OCI-LY1 (cell line): ENCODE measurements at regions not wholly inside any gene's neighbourhood (a gene's known extent, or its start where the extent isn't known, plus 50 kb on each side); places are given as distances from the start of the nearest gene placed in this dataset.

Source experiments
- EZH2 ChIP-seq: fragments of 200-600 bp; sonication (generic), shearing (Covaris generic); IDR thresholded peaks from 2 replicates; pipeline ENCODE4 v1.8.0; 2017; ENCODE audit warnings: borderline replicate concordance, mixed run types, mild to moderate bottlenecking, antibody characterized with exemption, low read length, moderate library complexity, mixed read lengths
- TF ChIP-seq, protein P1 (sequence below): fragments of 200-600 bp; sonication (generic), shearing (Covaris generic); IDR thresholded peaks from 2 replicates; pipeline ENCODE4 v1.5.1; 2017; ENCODE audit warnings: mild to moderate bottlenecking, antibody characterized with exemption, low read length, moderate library complexity, mixed read lengths

DNA sequence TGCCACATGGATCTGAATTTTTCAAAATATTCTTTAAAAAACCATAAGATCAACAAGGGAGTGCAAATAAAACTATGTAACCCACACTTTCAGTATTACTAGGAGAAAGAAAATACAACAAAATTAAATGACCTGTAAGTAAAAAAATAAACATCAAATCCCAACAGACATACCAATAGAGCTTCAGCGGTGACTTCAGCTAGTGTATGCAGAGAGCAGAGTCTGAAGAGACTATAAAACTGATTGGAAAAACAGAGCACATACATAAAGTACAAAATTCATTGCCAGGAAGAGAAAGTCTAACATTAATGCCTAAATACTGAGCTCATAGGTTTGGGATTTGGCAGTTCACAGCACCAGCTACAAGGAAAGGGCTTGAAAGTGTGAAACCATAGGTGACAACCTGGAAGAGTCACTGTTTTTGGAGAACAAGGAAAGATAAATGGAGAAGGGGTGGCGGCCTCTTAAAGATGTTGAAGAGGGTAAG is 291.1 kb downstream of the LMO7 start:
- TF ChIP-seq, protein P1, sequence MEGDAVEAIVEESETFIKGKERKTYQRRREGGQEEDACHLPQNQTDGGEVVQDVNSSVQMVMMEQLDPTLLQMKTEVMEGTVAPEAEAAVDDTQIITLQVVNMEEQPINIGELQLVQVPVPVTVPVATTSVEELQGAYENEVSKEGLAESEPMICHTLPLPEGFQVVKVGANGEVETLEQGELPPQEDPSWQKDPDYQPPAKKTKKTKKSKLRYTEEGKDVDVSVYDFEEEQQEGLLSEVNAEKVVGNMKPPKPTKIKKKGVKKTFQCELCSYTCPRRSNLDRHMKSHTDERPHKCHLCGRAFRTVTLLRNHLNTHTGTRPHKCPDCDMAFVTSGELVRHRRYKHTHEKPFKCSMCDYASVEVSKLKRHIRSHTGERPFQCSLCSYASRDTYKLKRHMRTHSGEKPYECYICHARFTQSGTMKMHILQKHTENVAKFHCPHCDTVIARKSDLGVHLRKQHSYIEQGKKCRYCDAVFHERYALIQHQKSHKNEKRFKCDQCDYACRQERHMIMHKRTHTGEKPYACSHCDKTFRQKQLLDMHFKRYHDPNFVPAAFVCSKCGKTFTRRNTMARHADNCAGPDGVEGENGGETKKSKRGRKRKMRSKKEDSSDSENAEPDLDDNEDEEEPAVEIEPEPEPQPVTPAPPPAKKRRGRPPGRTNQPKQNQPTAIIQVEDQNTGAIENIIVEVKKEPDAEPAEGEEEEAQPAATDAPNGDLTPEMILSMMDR = no peak
- TF ChIP-seq EZH2 = no peak
